GM21723 (cell line): ENCODE measurements at regions not wholly inside any gene's neighbourhood (a gene's known extent, or its start where the extent isn't known, plus 50 kb on each side); places are given as distances from the start of the nearest gene placed in this dataset.
"Not testable (repeated sequence)": the region's sequence is repeated elsewhere in the genome, so short reads cannot be mapped to it uniquely, and the experiment has no call there.

ENCODE experiments used
- ATAC-seq: cut with Tn5 transposase; IDR thresholded peaks from one replicate; pipeline ENCODE4 v1.9.1; 2021; ENCODE audit warnings: mild to moderate bottlenecking, moderate library complexity; ENCODE audit not compliant: unreplicated experiment

DNA sequence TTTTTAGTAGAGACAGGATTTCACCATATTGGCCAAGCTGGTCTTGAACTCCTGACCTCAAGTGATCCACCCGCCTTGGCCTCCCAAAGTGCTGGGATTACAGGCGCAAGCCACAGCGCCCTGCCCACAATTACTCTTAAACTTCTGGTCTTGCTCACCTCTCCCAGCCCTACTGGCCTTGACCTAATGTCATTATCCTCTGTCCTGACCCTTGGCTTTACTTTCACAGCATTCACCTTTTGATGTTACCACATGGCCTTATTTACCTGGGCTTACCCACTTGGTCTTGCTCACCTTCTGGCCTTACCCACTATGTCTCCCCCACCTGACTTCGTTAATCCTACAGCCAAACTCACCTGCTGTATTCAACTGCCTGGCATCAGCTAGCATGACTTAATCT, 105.9 kb downstream of the IL12A start:
- no peak for ATAC-seq

- no peak for ATAC-seq
These were observed 108.8 kb downstream of the IL12A start for GRCh38 chr3:160097478-160097877.

DNA sequence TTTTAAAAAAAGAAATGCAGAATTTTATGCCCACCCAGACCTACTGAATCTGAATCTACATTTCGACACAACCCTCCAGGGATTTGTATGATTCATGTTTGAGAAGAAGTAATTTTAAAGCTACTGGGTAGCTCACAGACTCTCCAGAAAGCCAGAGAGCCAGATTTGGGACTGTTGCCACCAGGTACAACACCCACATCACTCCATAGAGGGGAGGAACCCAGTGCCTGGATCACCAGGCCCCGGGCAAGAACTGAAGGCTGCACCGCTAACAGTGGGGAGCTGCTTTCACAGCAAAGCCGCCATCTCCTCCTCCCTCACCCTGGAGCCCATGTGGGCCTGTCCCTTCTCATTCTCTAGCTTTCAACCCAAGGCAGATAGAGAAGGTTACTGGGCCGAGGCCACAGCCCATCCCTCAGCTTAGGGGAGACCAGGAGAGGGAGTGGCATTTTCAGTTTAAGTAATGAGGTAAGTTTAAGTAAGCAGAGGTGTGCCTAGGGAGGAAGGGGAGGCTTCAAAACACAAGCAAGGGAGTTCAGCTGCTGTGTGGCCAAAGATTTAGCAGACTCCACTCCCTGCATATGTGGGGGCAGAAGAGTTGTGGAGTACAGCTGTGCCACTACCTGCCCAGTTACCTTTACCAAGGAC, 109.8 kb downstream of the IL12A start:
- peak; percentile 45 for ATAC-seq

- no peak for ATAC-seq
These were observed 110.4 kb downstream of the IL12A start for GRCh38 chr3:160098926-160099626.

DNA sequence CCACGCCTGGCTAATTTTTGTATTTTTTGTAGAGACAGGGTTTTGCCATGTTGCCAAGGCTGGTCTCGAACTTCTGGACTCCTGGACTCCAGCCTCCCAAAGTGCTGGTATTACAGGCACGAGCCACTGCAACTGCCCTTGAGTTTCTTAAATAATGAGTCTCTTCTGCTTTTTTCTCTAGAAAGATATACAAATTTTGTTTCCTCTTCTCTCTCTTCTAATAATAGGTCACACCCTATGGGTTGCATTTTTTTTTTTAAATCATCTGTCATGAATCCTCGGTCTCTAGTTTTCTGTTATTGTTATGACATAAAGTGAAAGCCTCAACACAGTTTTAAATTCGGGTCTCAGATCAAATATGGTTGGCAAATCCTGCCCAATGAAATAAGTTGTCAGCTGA, 111.2 kb downstream of the IL12A start:
- peak; percentile 65 for ATAC-seq

GRCh38 chr3:160100610-160101009, 112.0 kb downstream of the IL12A start:
- ATAC-seq = no peak

DNA sequence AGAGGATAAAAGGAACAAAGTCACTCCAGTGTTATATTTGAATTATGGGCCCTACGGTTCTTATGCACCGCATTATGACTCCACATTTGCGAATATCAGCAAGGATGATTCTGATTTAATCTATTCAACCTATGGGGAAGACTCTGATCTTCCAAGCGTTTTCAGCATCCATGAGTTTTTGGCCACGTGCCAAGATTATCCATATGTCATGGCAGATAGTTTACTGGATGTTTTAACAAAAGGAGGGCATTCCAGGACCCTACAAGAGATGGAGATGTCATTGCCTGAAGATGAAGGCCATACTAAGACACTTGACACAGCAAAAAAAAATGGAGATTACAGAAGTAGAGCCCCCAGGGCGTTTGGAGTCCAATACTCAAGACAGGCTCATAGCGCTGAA, 113.4 kb downstream of the IL12A start:
- ATAC-seq = not testable (repeated sequence)

- ATAC-seq = no peak
These were observed 114.8 kb downstream of the IL12A start for GRCh38 chr3:160103397-160103796.

GRCh38 chr3:160105907-160106584, 117.4 kb downstream of the IL12A start:
- no peak for ATAC-seq

DNA sequence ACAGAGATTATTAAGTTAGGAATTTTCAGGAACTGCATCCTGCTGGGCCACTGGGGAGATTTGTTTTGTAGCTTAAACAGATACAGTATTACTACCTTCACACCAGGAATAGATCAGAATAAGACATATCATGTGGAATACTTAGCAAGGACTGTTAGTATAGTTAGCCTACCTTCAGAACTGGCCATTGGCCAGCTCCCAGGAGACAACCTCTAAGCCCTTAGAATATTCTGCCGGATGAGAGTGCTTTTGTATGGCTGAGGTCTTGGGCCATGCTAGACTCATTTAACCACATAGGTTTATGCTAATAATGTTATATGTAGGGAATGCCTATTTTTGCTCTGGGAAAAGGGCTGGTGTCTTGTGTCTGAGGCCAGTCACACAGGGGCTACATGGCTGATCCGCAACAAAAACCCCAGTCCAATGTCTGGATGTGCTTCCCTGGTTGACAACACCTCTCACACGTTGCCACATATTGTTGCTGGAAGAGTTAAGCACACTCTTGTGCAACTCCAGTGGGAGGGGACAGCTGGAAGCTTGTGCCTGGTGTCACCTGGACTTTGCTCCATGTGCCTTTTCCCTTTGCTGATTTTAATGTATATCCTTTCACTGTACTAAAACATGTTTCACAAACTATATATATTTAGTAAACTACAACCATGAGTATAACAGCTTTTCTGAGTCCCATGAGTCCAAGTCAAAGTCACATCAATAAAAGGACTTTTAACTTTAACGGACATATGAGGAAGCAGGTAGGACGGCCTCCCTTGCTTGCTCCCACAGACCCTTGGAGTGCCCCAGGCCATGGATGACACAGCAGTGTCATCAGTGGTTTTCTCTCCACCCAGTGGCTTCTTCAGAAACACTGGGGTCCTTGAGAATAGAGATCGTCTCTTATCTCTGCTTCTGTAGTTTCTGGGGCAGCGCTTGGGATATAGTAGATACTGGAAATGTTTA, 118.0 kb upstream of the C3orf80 start:
- no peak for ATAC-seq

DNA sequence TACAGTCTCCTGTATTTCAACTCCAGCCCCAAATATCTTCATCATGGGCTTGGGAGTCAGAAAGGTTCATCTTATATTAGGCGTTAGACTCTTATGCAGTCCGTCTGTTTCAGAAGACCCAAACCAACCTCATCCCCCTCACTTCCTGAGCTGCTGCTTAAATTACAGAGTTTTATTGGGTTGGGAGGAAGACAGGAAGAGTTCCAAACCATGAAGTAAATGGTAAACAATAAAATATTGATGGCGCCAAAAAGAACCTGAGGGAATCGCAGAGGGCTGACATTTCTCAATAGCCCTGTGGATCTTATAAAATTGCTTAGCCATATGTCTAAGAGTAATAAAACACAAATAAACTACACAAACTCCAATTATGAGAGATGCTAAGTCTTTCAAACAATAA, 116.9 kb upstream of the C3orf80 start:
- no peak for ATAC-seq

- no peak for ATAC-seq
These were observed 112.7 kb upstream of the C3orf80 start for GRCh38 chr3:160112481-160112880.

- ATAC-seq = no peak
These were observed 112.2 kb upstream of the C3orf80 start for GRCh38 chr3:160112996-160113395.

GRCh38 chr3:160114355-160114995, 110.7 kb upstream of the C3orf80 start:
- no peak for ATAC-seq

DNA sequence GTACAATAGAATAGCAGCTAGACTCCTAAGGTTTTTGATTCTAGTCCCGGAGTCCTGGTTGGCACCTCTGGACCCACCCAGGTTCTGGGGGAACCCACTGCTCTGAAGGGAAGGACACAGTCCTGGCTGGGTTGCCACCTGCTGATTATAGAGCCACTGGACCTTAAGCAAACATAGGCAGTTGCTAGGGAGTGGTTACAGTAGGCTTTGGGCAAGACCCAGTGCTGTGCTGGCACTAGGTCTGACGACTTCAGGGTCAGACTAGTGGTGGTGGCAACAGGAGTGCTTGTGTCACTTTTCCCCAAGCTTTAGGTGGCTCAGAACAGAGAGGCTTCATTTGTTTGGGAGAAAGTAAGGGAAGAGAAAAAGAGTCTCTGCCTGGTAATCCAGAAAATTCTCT, 109.8 kb upstream of the C3orf80 start:
- no peak for ATAC-seq

DNA sequence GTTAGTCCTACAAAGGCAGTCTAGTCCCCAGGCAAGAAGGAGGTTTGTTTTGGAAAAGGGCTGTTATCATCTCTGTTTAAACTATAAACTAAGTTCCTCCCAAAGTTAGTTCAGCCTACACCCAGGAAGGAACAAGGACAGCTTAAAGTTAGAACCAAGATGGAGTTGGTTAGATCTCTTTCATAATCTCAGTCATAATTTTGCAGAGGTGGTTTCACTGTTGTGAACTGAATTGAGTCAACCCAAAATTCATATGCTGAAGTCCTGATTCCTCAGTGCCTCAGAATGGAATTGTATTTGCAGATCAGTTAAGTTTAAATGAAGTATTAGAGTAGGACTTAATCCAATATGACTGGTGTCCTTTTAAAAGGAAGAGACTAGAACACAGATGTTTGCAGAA, 101.0 kb upstream of the C3orf80 start:
- no peak for ATAC-seq

- no peak for ATAC-seq
These were observed 100.0 kb upstream of the C3orf80 start for GRCh38 chr3:160125258-160125657.

DNA sequence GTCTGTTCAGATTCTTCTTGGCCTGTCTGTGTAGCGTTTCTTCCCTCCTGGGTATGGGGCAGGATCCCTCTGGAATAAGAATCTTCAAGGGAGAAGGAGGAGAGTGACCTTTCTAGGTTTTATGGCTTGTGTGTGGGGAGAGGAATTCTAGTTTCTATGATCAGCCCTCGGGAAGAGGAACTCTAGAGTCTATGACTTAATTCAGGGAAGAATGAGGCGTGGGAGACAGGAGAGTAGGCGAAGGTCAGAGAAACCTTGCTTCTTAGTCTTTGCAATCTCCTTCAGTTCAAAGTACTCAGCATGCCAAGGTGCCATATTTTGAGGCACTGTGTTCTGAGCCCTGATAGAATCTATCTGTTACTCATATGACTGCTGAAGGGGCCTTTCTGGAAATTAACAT, 99.2 kb upstream of the C3orf80 start:
- no peak for ATAC-seq

- no peak for ATAC-seq
These were observed 98.5 kb upstream of the C3orf80 start for GRCh38 chr3:160126761-160127160.

GRCh38 chr3:160127308-160127707, 97.9 kb upstream of the C3orf80 start:
- peak; percentile 47 for ATAC-seq

GRCh38 chr3:160128056-160128455, 97.2 kb upstream of the C3orf80 start:
- ATAC-seq = no peak
